ENCODE measurements at regions not wholly inside any gene's neighbourhood (a gene's known extent, or its start where the extent isn't known, plus 50 kb on each side); places are given as distances from the start of the nearest gene placed in this dataset.

GRCh38 chr12:92550254-92550653 is 152.5 kb upstream of the PLEKHG7 start:
- peaks cover 3% of the 10 kb centered on the region for H3K36me3 Mint-ChIP-seq
- H3K4me3 Mint-ChIP-seq, result no peak overlapping the region
- no peaks in the 10 kb centered on the region for H3K27me3 Mint-ChIP-seq
- ATAC-seq (ENCODE audit: low read depth), result no peak
- peaks cover 11% of the 10 kb centered on the region for H3K4me1 Mint-ChIP-seq
- peaks cover 3% of the 10 kb centered on the region for H3K9me3 Mint-ChIP-seq
- no peak overlapping the region for H3K27ac Mint-ChIP-seq
- DNase-seq (ENCODE audit: low spot score in 2 of 2), result no peak

GRCh38 chr12:92549516-92549915 is 153.3 kb upstream of the PLEKHG7 start:
- Mint-ChIP-seq H3K27me3 (no peaks in the 10 kb centered on the region), H3K4me3 (no peak overlapping the region), H3K9me3 (peaks cover 3% of the 10 kb centered on the region), H3K27ac (no peak overlapping the region), H3K36me3 (peaks cover 3% of the 10 kb centered on the region), H3K4me1 (peaks cover 6% of the 10 kb centered on the region)
- DNase-seq (ENCODE audit: low spot score in 2 of 2), result no peak
- ATAC-seq (ENCODE audit: low read depth), result no peak

GRCh38 chr12:92547906-92548305 is 154.9 kb upstream of the PLEKHG7 start:
- peaks cover 3% of the 10 kb centered on the region for H3K36me3 Mint-ChIP-seq
- no peaks in the 10 kb centered on the region for H3K27me3 Mint-ChIP-seq
- peaks cover 15% of the 10 kb centered on the region for H3K4me1 Mint-ChIP-seq
- DNase-seq (ENCODE audit: low spot score in 2 of 2) (no peak), ATAC-seq (ENCODE audit: low read depth) (no peak)
- H3K9me3 Mint-ChIP-seq, result peaks cover 3% of the 10 kb centered on the region
- no peak overlapping the region for H3K4me3 Mint-ChIP-seq
- no peak overlapping the region for H3K27ac Mint-ChIP-seq

DNA sequence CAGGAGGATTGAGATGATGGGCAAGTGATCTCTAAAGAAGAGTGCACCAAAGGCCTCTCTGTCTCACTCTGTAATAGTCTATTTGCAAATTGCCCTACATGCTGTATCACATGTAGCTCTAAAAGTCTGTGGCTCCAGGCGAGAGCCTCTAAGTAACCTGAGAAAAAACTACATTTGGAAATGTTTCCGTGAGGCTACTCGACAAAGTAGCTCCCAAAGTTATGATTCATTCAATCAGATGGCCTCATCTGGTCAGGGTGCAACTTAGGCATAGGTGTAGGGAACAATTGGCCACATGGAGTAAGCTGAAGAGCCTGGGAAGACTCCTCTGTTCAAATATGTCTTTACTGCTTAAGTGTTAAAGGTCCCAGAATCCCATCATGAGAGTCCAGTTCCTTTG is 155.4 kb upstream of the PLEKHG7 start:
- no peaks in the 10 kb centered on the region for H3K27me3 Mint-ChIP-seq
- H3K4me1 Mint-ChIP-seq, result peaks cover 15% of the 10 kb centered on the region
- H3K9me3 Mint-ChIP-seq, result peaks cover 3% of the 10 kb centered on the region
- peaks cover 3% of the 10 kb centered on the region for H3K36me3 Mint-ChIP-seq
- H3K27ac Mint-ChIP-seq, result peak overlapping the region; percentile 12
- DNase-seq (ENCODE audit: low spot score in 2 of 2), result no peak
- no peak for ATAC-seq (ENCODE audit: low read depth)
- H3K4me3 Mint-ChIP-seq, result no peak overlapping the region

GRCh38 chr12:92546635-92547348 is 156.0 kb upstream of the PLEKHG7 start:
- peaks cover 3% of the 10 kb centered on the region for H3K36me3 Mint-ChIP-seq
- peaks cover 19% of the 10 kb centered on the region for H3K4me1 Mint-ChIP-seq
- peak overlapping the region; percentile 12 for H3K27ac Mint-ChIP-seq
- peaks cover 3% of the 10 kb centered on the region for H3K9me3 Mint-ChIP-seq
- ATAC-seq (ENCODE audit: low read depth) (no peak), DNase-seq (ENCODE audit: low spot score in 2 of 2) (no peak)
- H3K4me3 Mint-ChIP-seq, result no peak overlapping the region
- no peaks in the 10 kb centered on the region for H3K27me3 Mint-ChIP-seq

DNA sequence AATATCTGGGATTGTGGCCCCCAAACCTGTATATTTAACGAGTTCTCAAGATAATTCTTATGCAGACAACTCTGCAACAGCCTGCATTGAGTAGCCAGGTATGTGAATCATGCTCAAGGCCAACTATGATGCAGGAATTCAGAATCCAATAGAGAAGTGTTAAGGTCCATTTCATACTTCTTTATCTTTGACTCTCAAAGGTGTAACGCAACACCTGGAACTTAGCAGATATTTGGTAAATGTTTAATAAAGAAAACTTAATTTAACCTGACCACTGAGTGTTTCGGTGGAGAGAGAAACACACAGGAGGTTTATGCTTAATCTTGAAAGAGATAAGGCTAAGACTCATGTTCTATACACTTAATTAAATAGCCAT is 156.5 kb upstream of the PLEKHG7 start:
- ATAC-seq (ENCODE audit: low read depth), result no peak
- Mint-ChIP-seq H3K27me3 (no peaks in the 10 kb centered on the region), H3K27ac (no peak overlapping the region), H3K4me3 (no peak overlapping the region), H3K4me1 (peaks cover 22% of the 10 kb centered on the region), H3K36me3 (peaks cover 3% of the 10 kb centered on the region), H3K9me3 (peaks cover 3% of the 10 kb centered on the region)
- no peak for DNase-seq (ENCODE audit: low spot score in 2 of 2)

GRCh38 chr12:92544322-92544721 is 158.5 kb upstream of the PLEKHG7 start:
- H3K4me1 Mint-ChIP-seq, result peaks cover 35% of the 10 kb centered on the region
- peak overlapping the region; percentile 63 for H3K27ac Mint-ChIP-seq
- no peak for DNase-seq (ENCODE audit: low spot score in 2 of 2)
- H3K27me3 Mint-ChIP-seq, result no peaks in the 10 kb centered on the region
- H3K36me3 Mint-ChIP-seq, result peaks cover 3% of the 10 kb centered on the region
- H3K4me3 Mint-ChIP-seq, result no peak overlapping the region
- ATAC-seq (ENCODE audit: low read depth), result no peak
- peaks cover 3% of the 10 kb centered on the region for H3K9me3 Mint-ChIP-seq

DNA sequence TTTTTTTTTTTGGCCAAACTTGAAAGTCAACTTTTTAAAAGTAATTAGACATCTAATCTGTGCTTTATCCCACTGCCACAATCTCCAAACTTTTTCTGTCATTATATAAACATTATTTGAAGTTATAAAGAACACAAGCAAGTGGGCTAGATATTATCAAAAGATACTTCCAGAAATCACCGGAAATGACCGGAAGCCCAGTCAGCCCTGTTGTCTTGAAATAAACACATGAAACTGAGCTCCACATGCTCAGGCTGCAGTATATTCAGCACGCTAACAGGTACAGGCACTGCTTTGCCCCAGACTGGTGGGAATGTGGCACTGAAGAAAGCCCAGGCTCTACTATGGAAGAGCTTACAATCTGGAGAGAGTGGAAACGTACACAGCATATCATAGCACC is 158.9 kb upstream of the PLEKHG7 start:
- no peak overlapping the region for H3K27ac Mint-ChIP-seq
- ATAC-seq (ENCODE audit: low read depth) (no peak), DNase-seq (ENCODE audit: low spot score in 2 of 2) (no peak)
- H3K9me3 Mint-ChIP-seq, result peaks cover 2% of the 10 kb centered on the region
- H3K4me1 Mint-ChIP-seq, result peaks cover 39% of the 10 kb centered on the region
- no peaks in the 10 kb centered on the region for H3K27me3 Mint-ChIP-seq
- H3K4me3 Mint-ChIP-seq, result peak overlapping the region; percentile 24
- H3K36me3 Mint-ChIP-seq, result peaks cover 2% of the 10 kb centered on the region

GRCh38 chr12:92543359-92543758 is 159.4 kb upstream of the PLEKHG7 start:
- no peaks in the 10 kb centered on the region for H3K27me3 Mint-ChIP-seq
- DNase-seq (ENCODE audit: low spot score in 2 of 2) (no peak), ATAC-seq (ENCODE audit: low read depth) (no peak)
- no peaks in the 10 kb centered on the region for H3K36me3 Mint-ChIP-seq
- no peak overlapping the region for H3K27ac Mint-ChIP-seq
- H3K4me1 Mint-ChIP-seq, result peaks cover 44% of the 10 kb centered on the region
- no peaks in the 10 kb centered on the region for H3K9me3 Mint-ChIP-seq
- no peak overlapping the region for H3K4me3 Mint-ChIP-seq

DNA sequence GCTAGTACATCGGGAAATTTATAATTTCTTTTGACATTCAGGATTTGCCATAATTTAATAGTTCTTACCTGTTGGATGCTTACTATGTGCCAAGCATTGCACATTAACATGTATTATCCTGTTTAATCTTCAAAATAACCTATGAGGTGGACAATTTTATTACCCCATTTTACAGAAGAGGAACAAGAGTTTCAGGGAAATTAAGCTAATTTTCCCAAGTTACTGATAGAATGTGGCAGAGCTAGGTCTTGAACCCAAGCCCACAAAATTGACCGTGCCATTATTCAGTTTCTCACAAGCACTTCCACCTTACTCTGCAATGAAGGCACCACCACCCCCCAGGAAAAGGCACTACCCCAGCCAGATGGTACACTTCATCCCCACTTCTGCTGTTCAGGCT is 161.1 kb upstream of the PLEKHG7 start:
- no peak for DNase-seq (ENCODE audit: low spot score in 2 of 2)
- Mint-ChIP-seq H3K36me3 (no peaks in the 10 kb centered on the region), H3K27ac (peak overlapping the region; percentile 98), H3K9me3 (no peaks in the 10 kb centered on the region), H3K4me1 (peaks cover 51% of the 10 kb centered on the region), H3K4me3 (no peak overlapping the region), H3K27me3 (no peaks in the 10 kb centered on the region)
- no peak for ATAC-seq (ENCODE audit: low read depth)

DNA sequence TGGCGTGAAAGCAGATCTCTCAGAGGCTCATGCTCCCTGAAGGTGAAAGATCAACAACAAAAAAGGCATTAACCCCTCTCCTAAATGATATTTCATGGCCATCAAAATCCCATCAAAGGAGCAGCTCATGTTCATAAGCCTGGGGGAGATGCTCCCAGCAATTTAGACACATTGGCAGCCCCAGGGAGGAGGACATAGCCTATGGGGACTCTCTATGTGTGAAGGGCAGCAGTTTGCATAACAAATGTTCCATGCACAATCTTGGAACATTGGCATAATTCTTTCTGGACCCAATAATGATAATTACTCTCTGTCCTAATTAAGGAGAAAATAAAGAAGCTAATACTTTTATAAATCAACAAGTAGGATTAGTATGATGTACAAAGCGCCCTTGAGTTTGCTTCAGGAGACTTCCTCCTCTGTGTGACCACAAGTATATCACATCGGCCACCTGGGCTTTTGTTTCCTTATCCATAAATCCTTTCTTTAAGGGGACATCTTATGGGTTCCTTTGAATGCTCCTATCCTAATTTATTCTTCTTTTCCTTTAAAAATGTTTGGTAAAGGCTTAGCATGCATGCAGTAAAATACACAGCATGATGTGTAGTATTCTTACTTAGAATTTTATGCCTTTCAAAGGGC is 161.9 kb upstream of the PLEKHG7 start:
- no peaks in the 10 kb centered on the region for H3K36me3 Mint-ChIP-seq
- peak overlapping the region; percentile 98 for H3K27ac Mint-ChIP-seq
- DNase-seq (ENCODE audit: low spot score in 2 of 2) (no peak), ATAC-seq (ENCODE audit: low read depth) (peak; percentile 40)
- no peaks in the 10 kb centered on the region for H3K27me3 Mint-ChIP-seq
- H3K9me3 Mint-ChIP-seq, result no peaks in the 10 kb centered on the region
- H3K4me3 Mint-ChIP-seq, result peak overlapping the region; percentile 34
- H3K4me1 Mint-ChIP-seq, result peaks cover 52% of the 10 kb centered on the region

DNA sequence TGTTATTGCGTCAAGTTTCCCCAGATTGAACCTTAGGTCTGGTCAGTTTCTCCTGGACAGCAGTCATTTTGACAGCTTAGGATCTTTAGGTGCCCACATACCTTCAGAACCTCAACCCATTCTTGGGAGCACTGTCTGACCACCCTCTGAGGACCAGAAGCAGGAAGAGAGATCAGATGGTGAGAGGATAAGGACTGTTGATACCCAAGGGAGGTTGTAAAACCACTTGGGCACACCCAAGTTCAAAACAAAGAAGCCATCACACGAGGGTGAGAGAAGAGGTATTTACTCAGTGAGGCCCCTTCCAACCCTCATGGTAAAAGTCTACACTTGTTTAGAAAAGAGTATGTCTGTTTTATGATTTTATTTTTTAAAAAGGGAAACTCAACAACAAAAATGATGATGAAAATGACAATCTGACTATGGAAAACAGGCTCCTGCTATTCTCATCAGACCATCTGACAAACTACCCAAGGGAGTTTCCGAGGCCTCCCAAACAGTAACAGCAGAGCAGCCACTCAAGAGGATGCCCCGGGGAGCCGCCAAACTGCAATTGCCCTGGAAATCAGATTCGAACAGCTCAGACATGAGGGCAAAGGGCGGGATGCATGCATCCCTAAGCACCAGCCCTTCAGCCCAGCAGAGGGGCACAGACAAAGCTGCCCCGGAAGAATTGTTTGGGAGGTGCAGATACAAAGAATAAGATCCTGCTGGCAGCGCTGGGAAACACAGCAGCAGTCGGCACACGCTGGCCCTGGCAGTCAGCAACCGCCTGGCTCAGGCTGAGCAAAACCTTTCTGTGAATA is 162.6 kb upstream of the PLEKHG7 start:
- peaks cover 53% of the 10 kb centered on the region for H3K4me1 Mint-ChIP-seq

GRCh38 chr12:92539110-92539749 is 163.6 kb upstream of the PLEKHG7 start:
- ATAC-seq (ENCODE audit: low read depth) (peak; percentile 59), DNase-seq (ENCODE audit: low spot score in 2 of 2) (no peak)
- Mint-ChIP-seq H3K27me3 (no peaks in the 10 kb centered on the region), H3K4me3 (peak overlapping the region; percentile 9), H3K36me3 (no peaks in the 10 kb centered on the region), H3K4me1 (peaks cover 53% of the 10 kb centered on the region), H3K27ac (peak overlapping the region; percentile 98), H3K9me3 (no peaks in the 10 kb centered on the region)

More for the DNA sequence above, 162.6 kb upstream of the PLEKHG7 start:
- Mint-ChIP-seq H3K4me3 (peak overlapping the region; percentile 50), H3K27ac (peak overlapping the region; percentile 98), H3K27me3 (no peaks in the 10 kb centered on the region), H3K9me3 (no peaks in the 10 kb centered on the region), H3K36me3 (no peaks in the 10 kb centered on the region)
- ATAC-seq (ENCODE audit: low read depth) (peak; percentile 45), DNase-seq (ENCODE audit: low spot score in 2 of 2) (no peak)
